CD4-positive, CD25-positive, alpha-beta regulatory T cell (primary cell): ENCODE measurements at regions not wholly inside any gene's neighbourhood (a gene's known extent, or its start where the extent isn't known, plus 50 kb on each side); places are given as distances from the start of the nearest gene placed in this dataset.
"Not testable (repeated sequence)": the region's sequence is repeated elsewhere in the genome, so short reads cannot be mapped to it uniquely, and the experiment has no call there.

Experiments
- ATAC-seq, 2 donors: fragments of 150-1000 bp; cut with Tn5 transposase; one replicate each; pipeline ENCODE4 v1.10.0; 2021; ENCODE audit warnings: low read depth in 2 of 2, moderate number of reproducible peaks in 2 of 2, moderate library complexity in 1 of 2
- DNase-seq, 3 donors: peaks; one replicate each; pipeline versions ENCODE4 v3.0.0 to v3.0.0-alpha.2; 2012 to 2022; ENCODE audit warnings: mixed read lengths in 1 of 3
- H3K27ac ChIP-seq: one replicate; pipeline ENCODE4 v1.7.0; 2013; ENCODE audit warnings: mild to moderate bottlenecking, low read length; ENCODE audit not compliant: insufficient read depth, poor library complexity, severe bottlenecking
- H3K27me3 ChIP-seq: one replicate; pipeline ENCODE4 v1.7.0; 2013; ENCODE audit warnings: low read length; ENCODE audit not compliant: control insufficient read depth, insufficient read depth
- H3K36me3 ChIP-seq: one replicate; pipeline ENCODE4 v1.7.0; 2013; ENCODE audit warnings: mild to moderate bottlenecking, low read length, moderate library complexity; ENCODE audit not compliant: control insufficient read depth, insufficient read depth
- H3K4me1 ChIP-seq: 2 replicates; pipeline ENCODE4 v1.7.0; 2013; ENCODE audit warnings: mild to moderate bottlenecking, low read length; ENCODE audit not compliant: insufficient read depth, control insufficient read depth, poor library complexity, severe bottlenecking
- H3K4me3 ChIP-seq: one replicate; pipeline ENCODE4 v1.7.0; 2013; ENCODE audit warnings: low read depth, mild to moderate bottlenecking, low read length, moderate library complexity
- H3K9me3 ChIP-seq, 2 experiments: 1 replicate in 1 of 2; 2 replicates in 1 of 2; pipeline ENCODE4 v1.7.0; 2013; ENCODE audit warnings: low read length in 2 of 2, mild to moderate bottlenecking in 1 of 2, moderate library complexity in 1 of 2; ENCODE audit not compliant: control insufficient read depth in 2 of 2
- H3K27ac Mint-ChIP-seq, 3 donors: one replicate each; pipeline ENCODE4 v1.8.0; 2020 to 2022; ENCODE audit warnings: mild to moderate bottlenecking in 3 of 3, mixed read lengths in 3 of 3, moderate library complexity in 2 of 3
- H3K27me3 Mint-ChIP-seq: one replicate; pipeline ENCODE4 v1.8.0; 2022; ENCODE audit warnings: mild to moderate bottlenecking, mixed read lengths
- H3K36me3 Mint-ChIP-seq: one replicate; pipeline ENCODE4 v1.8.0; 2020; ENCODE audit warnings: mixed read lengths
- H3K4me1 Mint-ChIP-seq, 4 donors: one replicate each; pipeline ENCODE4 v1.8.0; 2020 to 2022; ENCODE audit warnings: mixed read lengths in 4 of 4, mild to moderate bottlenecking in 1 of 4
- H3K4me3 Mint-ChIP-seq, 4 donors: one replicate each; pipeline ENCODE4 v1.8.0; 2020 to 2022; ENCODE audit warnings: mild to moderate bottlenecking in 4 of 4, mixed read lengths in 4 of 4, moderate library complexity in 3 of 4
- H3K9me3 Mint-ChIP-seq, 7 donors: one replicate each; pipeline ENCODE4 v1.8.0; 2020 to 2022; ENCODE audit warnings: mixed read lengths in 7 of 7, mild to moderate bottlenecking in 3 of 7, moderate library complexity in 2 of 7

- not testable (repeated sequence) for H3K9me3 Mint-ChIP-seq, H3K27me3 ChIP-seq, H3K4me3 ChIP-seq, H3K36me3 ChIP-seq, H3K36me3 Mint-ChIP-seq, ATAC-seq, H3K27ac ChIP-seq, H3K27me3 Mint-ChIP-seq, H3K9me3 ChIP-seq
- H3K4me1 ChIP-seq, result peaks cover 15% of the 10 kb centered on the region
- peak in 1 of 3 donors; percentile 46 for DNase-seq
- peaks cover 17 to 48% (median 21%) of the 10 kb centered on the region in 4 donors for H3K4me1 Mint-ChIP-seq
- peak overlapping the region; percentile 56 to 94 (median 66) for H3K27ac Mint-ChIP-seq
- peak overlapping the region; percentile 3 to 68 (median 45) for H3K4me3 Mint-ChIP-seq
Measured at GRCh38 chr14:105998597-105998996, 472.2 kb downstream of the TMEM121 start.

GRCh38 chr14:105999361-106000028 is 473.1 kb downstream of the TMEM121 start:
- H3K27me3 Mint-ChIP-seq, result no peaks in the 10 kb centered on the region
- no peaks in the 10 kb centered on the region for H3K36me3 Mint-ChIP-seq
- peaks cover 0 to 3% (median 0%) of the 10 kb centered on the region in 7 donors for H3K9me3 Mint-ChIP-seq
- H3K4me1 Mint-ChIP-seq, result peaks cover 17 to 48% (median 21%) of the 10 kb centered on the region in 4 donors
- Histone ChIP-seq H3K4me3 (no peak overlapping the region), H3K4me1 (peaks cover 22% of the 10 kb centered on the region), H3K9me3 (peaks cover 0 to 4% of the 10 kb centered on the region in 2 experiments), H3K36me3 (no peaks in the 10 kb centered on the region), H3K27ac (no peak overlapping the region), H3K27me3 (no peaks in the 10 kb centered on the region)
- DNase-seq (peak; percentile 69 to 96 (median 73)), ATAC-seq (peak; percentile 77 to 87)
- H3K4me3 Mint-ChIP-seq, result peak overlapping the region; percentile 19 to 81 (median 60)
- peak overlapping the region in 2 of 3 donors; percentile 48 to 66 for H3K27ac Mint-ChIP-seq

- peaks cover 24% of the 10 kb centered on the region for H3K4me1 ChIP-seq
- not testable (repeated sequence) for ATAC-seq, H3K27ac ChIP-seq, H3K9me3 Mint-ChIP-seq, H3K4me3 ChIP-seq, H3K27me3 Mint-ChIP-seq, H3K36me3 ChIP-seq, H3K9me3 ChIP-seq, H3K27me3 ChIP-seq, H3K36me3 Mint-ChIP-seq, H3K27ac Mint-ChIP-seq
- DNase-seq, result peak in 2 of 3 donors; percentile 9 to 33
- Mint-ChIP-seq H3K4me1 (peaks cover 17 to 54% (median 25%) of the 10 kb centered on the region in 4 donors), H3K4me3 (peak overlapping the region in 1 of 4 donors; percentile 51)
Measured at GRCh38 chr14:106000029-106000511, 473.7 kb downstream of the TMEM121 start.

GRCh38 chr14:106001277-106001676 is 474.9 kb downstream of the TMEM121 start:
- H3K27ac ChIP-seq, H3K4me3 ChIP-seq, H3K9me3 Mint-ChIP-seq, H3K27me3 ChIP-seq, H3K36me3 Mint-ChIP-seq, H3K9me3 ChIP-seq, H3K4me3 Mint-ChIP-seq, ATAC-seq, H3K36me3 ChIP-seq, H3K27me3 Mint-ChIP-seq: not testable (repeated sequence)
- H3K27ac Mint-ChIP-seq, result peak overlapping the region in 2 of 3 donors; percentile 17 to 75
- peak in 2 of 3 donors; percentile 40 for DNase-seq
- peaks cover 17 to 61% (median 31%) of the 10 kb centered on the region in 4 donors for H3K4me1 Mint-ChIP-seq
- peaks cover 36% of the 10 kb centered on the region for H3K4me1 ChIP-seq

- Mint-ChIP-seq H3K27ac (peak overlapping the region in 1 of 3 donors; percentile 17), H3K36me3 (peaks cover 8% of the 10 kb centered on the region), H3K27me3 (no peaks in the 10 kb centered on the region), H3K9me3 (peaks cover 0 to 2% (median 0%) of the 10 kb centered on the region in 7 donors), H3K4me3 (peak overlapping the region in 1 of 4 donors; percentile 23), H3K4me1 (peaks cover 16 to 72% (median 32%) of the 10 kb centered on the region in 4 donors)
- no peaks in the 10 kb centered on the region for H3K27me3 ChIP-seq
- ATAC-seq, result no peak
- peaks cover 0 to 4% of the 10 kb centered on the region in 2 experiments for H3K9me3 ChIP-seq
- H3K4me1 ChIP-seq, result peaks cover 40% of the 10 kb centered on the region
- no peak overlapping the region for H3K4me3 ChIP-seq
- no peak for DNase-seq
- no peak overlapping the region for H3K27ac ChIP-seq
- no peaks in the 10 kb centered on the region for H3K36me3 ChIP-seq
Measured at GRCh38 chr14:106003351-106003750, 477.0 kb downstream of the TMEM121 start.

GRCh38 chr14:106004937-106005795 is 478.8 kb downstream of the TMEM121 start:
- H3K4me3 ChIP-seq, result peak overlapping the region; percentile 68

GRCh38 chr14:106006043-106006442 is 479.7 kb downstream of the TMEM121 start:
- not testable (repeated sequence) for H3K9me3 ChIP-seq, H3K27me3 Mint-ChIP-seq, H3K27me3 ChIP-seq, H3K36me3 Mint-ChIP-seq, H3K9me3 Mint-ChIP-seq, H3K36me3 ChIP-seq
- peaks cover 6 to 67% (median 29%) of the 10 kb centered on the region in 4 donors for H3K4me1 Mint-ChIP-seq
- peak overlapping the region; percentile 65 to 90 (median 83) for H3K4me3 Mint-ChIP-seq
- DNase-seq, result peak; percentile 32 to 68 (median 64)
- peaks cover 30% of the 10 kb centered on the region for H3K4me1 ChIP-seq
- H3K4me3 ChIP-seq, result peak overlapping the region; percentile 68
- peak overlapping the region; percentile 68 to 83 (median 82) for H3K27ac Mint-ChIP-seq
- peak overlapping the region; percentile 74 for H3K27ac ChIP-seq
- ATAC-seq, result peak; percentile 56 to 59

More at GRCh38 chr14:106004937-106005795, 478.8 kb downstream of the TMEM121 start:
- H3K9me3 Mint-ChIP-seq, H3K27me3 Mint-ChIP-seq, H3K9me3 ChIP-seq, H3K36me3 Mint-ChIP-seq, H3K36me3 ChIP-seq, H3K27me3 ChIP-seq: not testable (repeated sequence)
- H3K4me1 Mint-ChIP-seq, result peaks cover 6 to 61% (median 27%) of the 10 kb centered on the region in 4 donors
- DNase-seq (peak; percentile 25 to 86 (median 77)), ATAC-seq (peak; percentile 68 to 73)
- peak overlapping the region; percentile 68 to 97 (median 95) for H3K27ac Mint-ChIP-seq
- H3K4me3 Mint-ChIP-seq, result peak overlapping the region; percentile 65 to 90 (median 85)
- H3K27ac ChIP-seq, result peak overlapping the region; percentile 74
- peaks cover 30% of the 10 kb centered on the region for H3K4me1 ChIP-seq
